Upper lobe of left lung (tissue), 4 donors: ENCODE measurements at regions not wholly inside any gene's neighbourhood (a gene's known extent, or its start where the extent isn't known, plus 50 kb on each side); places are given as distances from the start of the nearest gene placed in this dataset.

ENCODE experiments used
- EP300 ChIP-seq, 4 donors: sonication (generic); formaldehyde crosslinking; IDR thresholded peaks; one replicate each; pipeline ENCODE4 v1.5.1; 2017; ENCODE audit warnings: antibody characterized with exemption in 4 of 4, control low read depth in 2 of 4
- POLR2A ChIP-seq, 4 donors: fragments of 450-650 bp; IDR thresholded peaks; one replicate each; pipeline ENCODE4 v1.5.1; 2016 to 2017; ENCODE audit warnings: antibody characterized with exemption in 4 of 4, mild to moderate bottlenecking in 2 of 4
- POLR2AphosphoS5 ChIP-seq, 2 donors: sonication (generic); formaldehyde crosslinking; IDR thresholded peaks; one replicate each; pipeline ENCODE4 v1.5.1; 2017; ENCODE audit warnings: antibody characterized with exemption in 2 of 2
- TF ChIP-seq, protein P1 (sequence below), 6 experiments: fragments of 450-650 bp in 4 of 6; fragments of 200-600 bp in 2 of 6; sonication (generic) in 2 of 6; IDR thresholded peaks; one replicate each; pipeline ENCODE4 v1.5.1; 2016 to 2019; ENCODE audit warnings: antibody characterized with exemption in 6 of 6

DNA sequence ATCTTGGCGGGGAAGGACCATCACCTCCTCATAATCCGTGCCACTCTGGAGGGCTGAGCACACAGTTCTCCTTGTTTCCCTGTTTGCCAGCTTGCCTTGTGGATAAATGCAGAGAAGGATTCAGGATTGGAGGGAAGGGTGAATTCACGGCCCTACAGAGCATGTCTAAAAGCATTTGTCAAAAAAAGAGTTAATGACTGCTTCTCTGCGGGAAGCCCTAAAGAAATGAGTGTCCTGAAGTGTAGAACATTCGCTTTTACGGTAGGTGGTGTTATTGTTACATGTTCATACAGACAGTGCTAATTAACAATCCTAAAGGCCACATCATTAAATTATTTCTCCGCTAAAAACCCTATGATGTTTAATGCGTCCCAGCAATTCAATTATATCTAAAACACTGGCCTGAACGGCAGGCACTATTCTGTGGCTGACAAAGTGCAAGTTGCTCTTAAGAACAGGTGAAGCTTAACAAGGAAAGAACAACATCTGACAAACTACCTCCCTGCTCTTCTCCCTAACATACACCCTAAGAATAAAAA, 112.3 kb upstream of the NFIA start:
- TF ChIP-seq POLR2AphosphoS5 (IDR thresholded peaks at IDR 0.05) (no peak), POLR2A (IDR thresholded peaks at IDR 0.05) (no peak), EP300 (IDR thresholded peaks at IDR 0.05) (no peak)
- TF ChIP-seq, protein P1, sequence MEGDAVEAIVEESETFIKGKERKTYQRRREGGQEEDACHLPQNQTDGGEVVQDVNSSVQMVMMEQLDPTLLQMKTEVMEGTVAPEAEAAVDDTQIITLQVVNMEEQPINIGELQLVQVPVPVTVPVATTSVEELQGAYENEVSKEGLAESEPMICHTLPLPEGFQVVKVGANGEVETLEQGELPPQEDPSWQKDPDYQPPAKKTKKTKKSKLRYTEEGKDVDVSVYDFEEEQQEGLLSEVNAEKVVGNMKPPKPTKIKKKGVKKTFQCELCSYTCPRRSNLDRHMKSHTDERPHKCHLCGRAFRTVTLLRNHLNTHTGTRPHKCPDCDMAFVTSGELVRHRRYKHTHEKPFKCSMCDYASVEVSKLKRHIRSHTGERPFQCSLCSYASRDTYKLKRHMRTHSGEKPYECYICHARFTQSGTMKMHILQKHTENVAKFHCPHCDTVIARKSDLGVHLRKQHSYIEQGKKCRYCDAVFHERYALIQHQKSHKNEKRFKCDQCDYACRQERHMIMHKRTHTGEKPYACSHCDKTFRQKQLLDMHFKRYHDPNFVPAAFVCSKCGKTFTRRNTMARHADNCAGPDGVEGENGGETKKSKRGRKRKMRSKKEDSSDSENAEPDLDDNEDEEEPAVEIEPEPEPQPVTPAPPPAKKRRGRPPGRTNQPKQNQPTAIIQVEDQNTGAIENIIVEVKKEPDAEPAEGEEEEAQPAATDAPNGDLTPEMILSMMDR (IDR thresholded peaks at IDR 0.05), result peak in 5 of 6 experiments; percentile 19 to 49 (median 45)
